MM.1S (cell line): ENCODE measurements at regions not wholly inside any gene's neighbourhood (a gene's known extent, or its start where the extent isn't known, plus 50 kb on each side); places are given as distances from the start of the nearest gene placed in this dataset.

Source experiments
- DNase-seq: peaks from one replicate; pipeline ENCODE4 v3.0.0-alpha.2; 2015
- H2AFZ ChIP-seq: fragments of 300-600 bp; sonication (generic); 2 replicates; pipeline ENCODE4 v1.6.0; 2016; ENCODE audit warnings: antibody characterized with exemption, low read length
- H3F3A ChIP-seq: fragments of 300-600 bp; sonication (generic); 2 replicates; pipeline ENCODE4 v1.6.1; 2016; ENCODE audit warnings: mild to moderate bottlenecking, antibody characterized with exemption, low read length, moderate library complexity, mixed read lengths; ENCODE audit not compliant: insufficient read depth
- H3K27ac ChIP-seq: fragments of 300-600 bp; sonication (generic); 2 replicates; pipeline ENCODE4 v1.5.1; 2016; ENCODE audit warnings: mild to moderate bottlenecking, low read length
- H3K27me3 ChIP-seq: fragments of 300-600 bp; sonication (generic); replicated peaks from 2 replicates; pipeline ENCODE4 v1.6.0; 2016; ENCODE audit warnings: low read length; ENCODE audit not compliant: insufficient read depth
- H3K36me3 ChIP-seq: fragments of 300-600 bp; sonication (generic); replicated peaks from 2 replicates; pipeline ENCODE4 v1.6.1; 2016; ENCODE audit warnings: mild to moderate bottlenecking, low read length, mixed read lengths; ENCODE audit not compliant: insufficient read depth
- H3K4me1 ChIP-seq: fragments of 300-600 bp; sonication (generic); 2 replicates; pipeline ENCODE4 v1.6.1; 2016; ENCODE audit warnings: low read length, mixed read lengths
- H3K4me2 ChIP-seq: fragments of 300-600 bp; sonication (generic); 2 replicates; pipeline ENCODE4 v1.6.0; 2016; ENCODE audit warnings: low read depth, low read length
- H3K4me3 ChIP-seq: fragments of 300-600 bp; sonication (generic); 2 replicates; pipeline ENCODE4 v1.5.1; 2016; ENCODE audit warnings: low read length, mixed read lengths
- H3K79me2 ChIP-seq: fragments of 300-600 bp; sonication (generic); 2 replicates; pipeline ENCODE4 v1.6.1; 2016; ENCODE audit warnings: mixed run types, low read length, mixed read lengths
- H3K9ac ChIP-seq: fragments of 300-600 bp; sonication (generic); 2 replicates; pipeline ENCODE4 v1.6.1; 2016; ENCODE audit warnings: low read length, mixed read lengths
- H3K9me2 ChIP-seq: fragments of 300-600 bp; sonication (generic); replicated peaks from 2 replicates; pipeline ENCODE4 v1.6.1; 2016; ENCODE audit warnings: mild to moderate bottlenecking, low read length, mixed read lengths; ENCODE audit not compliant: insufficient read depth
- H3K9me3 ChIP-seq: fragments of 300-600 bp; sonication (generic); replicated peaks from 2 replicates; pipeline ENCODE4 v1.6.1; 2016; ENCODE audit warnings: mild to moderate bottlenecking, low read length, mixed read lengths; ENCODE audit not compliant: insufficient read depth
- H4K20me1 ChIP-seq: fragments of 300-600 bp; sonication (generic); 2 replicates; pipeline ENCODE4 v1.6.1; 2016; ENCODE audit warnings: mild to moderate bottlenecking, low read length, moderate library complexity, mixed read lengths; ENCODE audit not compliant: insufficient read depth
- EZH2 ChIP-seq: fragments of 300-600 bp; sonication (generic); optimal IDR thresholded peaks from 2 replicates; pipeline ENCODE3; 2017; ENCODE audit warnings: low read depth, mild to moderate bottlenecking, antibody characterized with exemption, low read length, mixed read lengths
- EZH2phosphoT487 ChIP-seq: fragments of 300-600 bp; sonication (generic); IDR thresholded peaks from 2 replicates; pipeline ENCODE4 v1.6.1; 2018; ENCODE audit warnings: antibody characterized with exemption, low read length
- TF ChIP-seq, protein P1 (sequence below): fragments of 300-600 bp; sonication (generic); IDR thresholded peaks from 2 replicates; pipeline ENCODE4 v1.5.1; 2016; ENCODE audit warnings: antibody characterized with exemption, low read length, mixed read lengths

DNA sequence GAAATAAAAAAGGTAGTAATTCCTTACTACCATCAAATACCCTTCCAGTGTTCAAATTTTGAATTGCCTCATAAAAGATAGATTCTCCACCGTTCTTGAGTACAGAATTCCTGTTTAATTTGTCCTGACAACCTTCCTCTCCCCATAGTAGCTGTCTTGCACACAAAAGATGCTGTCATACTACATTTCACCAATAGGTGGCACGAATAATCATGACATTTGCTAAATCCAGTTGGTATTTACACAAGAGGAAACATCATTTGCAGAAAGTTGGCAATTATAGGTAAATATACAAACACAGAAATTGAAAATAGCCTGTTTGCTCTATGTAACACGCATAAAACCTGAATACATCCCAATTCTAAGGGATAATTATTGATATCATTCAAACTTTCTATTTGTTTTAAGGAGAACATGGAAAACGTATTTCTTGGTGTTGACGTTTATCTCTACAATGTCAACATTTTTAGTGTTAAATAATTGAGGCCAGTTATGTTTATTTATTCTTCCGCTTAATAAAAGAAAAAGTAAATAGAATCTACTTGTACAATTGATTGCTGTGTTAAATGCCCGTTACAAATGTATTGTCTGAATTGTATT lies 58.3 kb upstream of the CLDN10 start:
- H3K4me3 ChIP-seq: no peak overlapping the region

DNA sequence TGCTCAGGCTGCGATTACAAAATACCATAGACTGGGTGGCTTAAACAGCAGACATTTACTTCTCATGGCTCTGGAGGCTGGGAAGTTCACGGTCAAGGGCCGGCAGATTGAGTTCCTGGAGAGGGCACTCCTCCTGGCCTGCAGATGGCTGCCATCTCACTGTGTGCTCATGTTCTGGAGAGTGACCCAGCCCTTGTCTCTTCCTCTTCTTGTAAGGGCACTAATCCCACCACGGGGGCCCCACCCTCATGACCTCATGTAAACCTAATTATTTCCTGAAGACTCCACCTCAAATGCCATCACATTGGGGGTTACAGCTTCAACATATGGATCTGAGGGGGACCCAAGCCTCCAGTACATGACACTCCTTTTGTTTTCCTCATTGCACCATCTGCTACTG lies 56.0 kb upstream of the CLDN10 start:
- no peak overlapping the region for H3K27ac ChIP-seq
- H3K79me2 ChIP-seq: no peaks in the 10 kb centered on the region
- no peaks in the 10 kb centered on the region for H3K4me1 ChIP-seq
- no peak overlapping the region for H3K4me2 ChIP-seq
- H3F3A ChIP-seq: no peaks in the 10 kb centered on the region
- no peaks in the 10 kb centered on the region for H3K36me3 ChIP-seq
- H3K9me3 ChIP-seq: no peaks in the 10 kb centered on the region
- DNase-seq: no peak
- H3K4me3 ChIP-seq: no peak overlapping the region
- TF ChIP-seq EZH2phosphoT487: no peak
- TF ChIP-seq, protein P1, sequence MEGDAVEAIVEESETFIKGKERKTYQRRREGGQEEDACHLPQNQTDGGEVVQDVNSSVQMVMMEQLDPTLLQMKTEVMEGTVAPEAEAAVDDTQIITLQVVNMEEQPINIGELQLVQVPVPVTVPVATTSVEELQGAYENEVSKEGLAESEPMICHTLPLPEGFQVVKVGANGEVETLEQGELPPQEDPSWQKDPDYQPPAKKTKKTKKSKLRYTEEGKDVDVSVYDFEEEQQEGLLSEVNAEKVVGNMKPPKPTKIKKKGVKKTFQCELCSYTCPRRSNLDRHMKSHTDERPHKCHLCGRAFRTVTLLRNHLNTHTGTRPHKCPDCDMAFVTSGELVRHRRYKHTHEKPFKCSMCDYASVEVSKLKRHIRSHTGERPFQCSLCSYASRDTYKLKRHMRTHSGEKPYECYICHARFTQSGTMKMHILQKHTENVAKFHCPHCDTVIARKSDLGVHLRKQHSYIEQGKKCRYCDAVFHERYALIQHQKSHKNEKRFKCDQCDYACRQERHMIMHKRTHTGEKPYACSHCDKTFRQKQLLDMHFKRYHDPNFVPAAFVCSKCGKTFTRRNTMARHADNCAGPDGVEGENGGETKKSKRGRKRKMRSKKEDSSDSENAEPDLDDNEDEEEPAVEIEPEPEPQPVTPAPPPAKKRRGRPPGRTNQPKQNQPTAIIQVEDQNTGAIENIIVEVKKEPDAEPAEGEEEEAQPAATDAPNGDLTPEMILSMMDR: no peak
- no peak for TF ChIP-seq EZH2
- no peaks in the 10 kb centered on the region for H3K9me2 ChIP-seq
- no peak overlapping the region for H2AFZ ChIP-seq
- no peaks in the 10 kb centered on the region for H4K20me1 ChIP-seq
- H3K27me3 ChIP-seq: no peaks in the 10 kb centered on the region
- H3K9ac ChIP-seq: no peak overlapping the region

More for the DNA sequence above, 58.3 kb upstream of the CLDN10 start:
- H3K79me2 ChIP-seq: no peaks in the 10 kb centered on the region
- H3K9me3 ChIP-seq: no peaks in the 10 kb centered on the region
- no peaks in the 10 kb centered on the region for H3K27me3 ChIP-seq
- no peak overlapping the region for H2AFZ ChIP-seq
- H3K36me3 ChIP-seq: no peaks in the 10 kb centered on the region
- no peaks in the 10 kb centered on the region for H3K9me2 ChIP-seq
- no peaks in the 10 kb centered on the region for H3K4me1 ChIP-seq
- no peak overlapping the region for H3K9ac ChIP-seq
- DNase-seq: peak; percentile 65
- H3K27ac ChIP-seq: no peak overlapping the region
- no peaks in the 10 kb centered on the region for H3F3A ChIP-seq
- H3K4me2 ChIP-seq: no peak overlapping the region
- no peak for TF ChIP-seq EZH2phosphoT487
- TF ChIP-seq, protein P1: peak; percentile 82
- no peaks in the 10 kb centered on the region for H4K20me1 ChIP-seq

DNA sequence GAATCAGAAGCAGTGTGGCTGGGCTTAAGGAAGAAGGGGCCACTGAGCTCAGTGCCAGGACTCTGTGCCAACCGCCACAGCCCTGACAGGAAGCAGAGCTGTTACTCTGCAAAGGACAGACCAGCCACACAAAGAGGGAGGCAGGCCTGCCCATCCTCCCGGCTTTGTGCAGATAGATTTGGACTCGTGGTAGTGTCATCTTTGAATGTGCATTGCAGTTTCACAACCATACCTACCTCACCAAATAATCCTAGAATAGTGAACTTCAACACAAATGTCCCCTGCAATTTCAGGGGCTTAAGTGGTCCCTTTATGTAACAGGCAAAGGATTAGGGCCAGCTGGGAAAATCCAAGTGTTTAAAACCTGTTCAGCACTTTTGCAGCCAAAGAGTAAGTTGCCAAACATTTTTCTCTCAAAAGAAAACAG lies 55.1 kb upstream of the CLDN10 start:
- Histone ChIP-seq H3K9me3 (no peaks in the 10 kb centered on the region), H3K27me3 (no peaks in the 10 kb centered on the region), H3K9ac (no peak overlapping the region), H4K20me1 (no peaks in the 10 kb centered on the region), H3F3A (no peaks in the 10 kb centered on the region), H3K36me3 (no peaks in the 10 kb centered on the region), H2AFZ (no peak overlapping the region), H3K4me3 (no peak overlapping the region), H3K4me2 (no peak overlapping the region), H3K27ac (no peak overlapping the region), H3K4me1 (no peaks in the 10 kb centered on the region), H3K79me2 (no peaks in the 10 kb centered on the region), H3K9me2 (no peaks in the 10 kb centered on the region)
- no peak for DNase-seq
- TF ChIP-seq EZH2 (no peak), EZH2phosphoT487 (no peak)
- TF ChIP-seq, protein P1: no peak
